ENCODE measurements at regions not wholly inside any gene's neighbourhood (a gene's known extent, or its start where the extent isn't known, plus 50 kb on each side); places are given as distances from the start of the nearest gene placed in this dataset.
"Not testable (repeated sequence)": the region's sequence is repeated elsewhere in the genome, so short reads cannot be mapped to it uniquely, and the experiment has no call there.

- DNase-seq (ENCODE audit: low spot score): no peak
Observed at GRCh38 chr2:172259827-172260226, 157.1 kb upstream of the DLX2 start.

GRCh38 chr2:172260336-172260735 lies 157.6 kb upstream of the DLX2 start:
- DNase-seq (ENCODE audit: low spot score): no peak

GRCh38 chr2:172261292-172261691 lies 158.6 kb upstream of the DLX2 start:
- DNase-seq (ENCODE audit: low spot score): no peak

GRCh38 chr2:172262486-172262885 lies 159.8 kb upstream of the DLX2 start:
- no peak for DNase-seq (ENCODE audit: low spot score)

- not testable (repeated sequence) for DNase-seq (ENCODE audit: low spot score)
Observed at GRCh38 chr2:172264820-172265219, 162.1 kb upstream of the DLX2 start.

GRCh38 chr2:172269507-172270244 lies 157.7 kb upstream of the ITGA6 start:
- DNase-seq (ENCODE audit: low spot score): not testable (repeated sequence)

GRCh38 chr2:172270278-172271079 lies 156.9 kb upstream of the ITGA6 start:
- no peak for DNase-seq (ENCODE audit: low spot score)

GRCh38 chr2:172273910-172274571 lies 153.3 kb upstream of the ITGA6 start:
- DNase-seq (ENCODE audit: low spot score): no peak

GRCh38 chr2:172275239-172275638 lies 152.1 kb upstream of the ITGA6 start:
- no peak for DNase-seq (ENCODE audit: low spot score)

GRCh38 chr2:172276961-172277360 lies 150.4 kb upstream of the ITGA6 start:
- DNase-seq (ENCODE audit: low spot score): no peak

- no peak for DNase-seq (ENCODE audit: low spot score)
Observed at GRCh38 chr2:172278667-172279066, 148.7 kb upstream of the ITGA6 start.

GRCh38 chr2:172279214-172279613 lies 148.2 kb upstream of the ITGA6 start:
- DNase-seq (ENCODE audit: low spot score): no peak

- no peak for DNase-seq (ENCODE audit: low spot score)
Observed at GRCh38 chr2:172279813-172280212, 147.6 kb upstream of the ITGA6 start.

GRCh38 chr2:172280571-172281361 lies 146.6 kb upstream of the ITGA6 start:
- DNase-seq (ENCODE audit: low spot score): no peak

- no peak for DNase-seq (ENCODE audit: low spot score)
Observed at GRCh38 chr2:172281648-172282570, 145.5 kb upstream of the ITGA6 start.

GRCh38 chr2:172282944-172283343 lies 144.4 kb upstream of the ITGA6 start:
- DNase-seq (ENCODE audit: low spot score): no peak

GRCh38 chr2:172283476-172283875 lies 143.9 kb upstream of the ITGA6 start:
- DNase-seq (ENCODE audit: low spot score): no peak

GRCh38 chr2:172284209-172284608 lies 143.2 kb upstream of the ITGA6 start:
- no peak for DNase-seq (ENCODE audit: low spot score)

GRCh38 chr2:172285010-172285621 lies 142.3 kb upstream of the ITGA6 start:
- DNase-seq (ENCODE audit: low spot score): no peak

- DNase-seq (ENCODE audit: low spot score): no peak
Observed at GRCh38 chr2:172285760-172286159, 141.6 kb upstream of the ITGA6 start.

GRCh38 chr2:172287190-172287589 lies 140.2 kb upstream of the ITGA6 start:
- no peak for DNase-seq (ENCODE audit: low spot score)

Measured in HuH-7 (cell line).